Ammon's horn (tissue), 1 donor: ENCODE measurements at regions not wholly inside any gene's neighbourhood (a gene's known extent, or its start where the extent isn't known, plus 50 kb on each side); places are given as distances from the start of the nearest gene placed in this dataset.

Source experiments
- DNase-seq: peaks from one replicate; pipeline ENCODE4 v3.0.0-alpha.2; 2016; ENCODE audit warnings: low spot score

- DNase-seq = no peak
These were observed 129.8 kb upstream of the TANK start for GRCh38 chr2:161030260-161031063.

GRCh38 chr2:161031511-161031910 lies 128.7 kb upstream of the TANK start:
- DNase-seq = no peak

DNA sequence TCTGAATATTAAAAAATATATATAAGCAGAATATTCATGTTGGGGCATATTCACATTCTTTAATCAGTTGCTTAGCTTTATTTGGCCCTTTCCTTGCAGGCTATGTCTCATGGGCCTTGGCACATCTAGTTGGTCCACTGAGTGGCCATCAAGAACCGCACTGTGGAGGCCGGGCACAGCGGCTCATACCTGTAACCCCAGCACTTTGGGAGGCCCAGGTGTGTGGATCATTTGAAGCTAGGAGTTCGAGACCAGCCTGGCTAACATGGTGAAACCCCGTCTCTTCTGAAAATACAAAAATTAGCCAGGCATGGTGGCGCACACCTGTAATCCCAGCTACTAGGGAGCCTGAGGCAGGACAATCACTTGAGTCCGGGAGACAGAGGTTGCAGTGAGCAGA lies 127.6 kb upstream of the TANK start:
- DNase-seq = no peak

GRCh38 chr2:161033059-161033660 lies 127.1 kb upstream of the TANK start:
- DNase-seq = no peak

GRCh38 chr2:161036926-161037325 lies 123.3 kb upstream of the TANK start:
- no peak for DNase-seq

DNA sequence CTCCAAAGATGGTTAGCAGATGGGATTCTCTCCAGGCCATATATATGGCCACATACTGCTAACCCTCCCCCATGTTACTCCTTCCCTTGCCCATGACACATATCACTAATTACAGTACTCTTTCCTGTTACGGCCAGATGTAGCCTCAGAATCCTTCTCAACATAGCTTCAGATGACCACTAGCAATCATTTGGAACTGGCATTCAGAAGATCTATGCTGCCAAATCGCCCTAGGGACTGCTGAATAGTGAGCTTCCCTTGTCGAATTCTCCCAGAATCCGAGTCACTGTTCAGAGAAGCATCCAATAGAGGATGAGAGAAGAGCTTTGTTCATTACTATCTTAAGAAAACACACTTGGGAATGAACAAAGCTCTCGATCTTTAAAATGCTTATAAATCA lies 121.2 kb upstream of the TANK start:
- no peak for DNase-seq

DNA sequence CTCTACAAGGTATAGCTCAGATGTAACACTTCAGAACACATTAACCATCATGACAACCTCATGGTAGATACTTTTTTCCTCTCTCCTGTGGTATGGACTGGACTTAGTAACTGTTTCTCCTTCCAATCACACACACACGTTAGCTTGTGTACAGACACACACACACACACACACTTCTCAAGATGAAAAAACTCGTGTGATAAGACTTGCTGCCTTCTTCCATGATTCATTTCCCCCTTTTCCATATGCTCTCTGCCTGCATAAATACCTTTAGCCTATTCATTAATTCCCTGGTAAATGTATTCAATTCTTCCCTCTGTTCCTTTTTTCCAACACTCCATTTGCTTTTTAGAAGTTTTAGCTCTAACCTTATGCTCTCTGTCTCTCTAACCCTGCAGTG lies 118.9 kb upstream of the TANK start:
- no peak for DNase-seq

DNA sequence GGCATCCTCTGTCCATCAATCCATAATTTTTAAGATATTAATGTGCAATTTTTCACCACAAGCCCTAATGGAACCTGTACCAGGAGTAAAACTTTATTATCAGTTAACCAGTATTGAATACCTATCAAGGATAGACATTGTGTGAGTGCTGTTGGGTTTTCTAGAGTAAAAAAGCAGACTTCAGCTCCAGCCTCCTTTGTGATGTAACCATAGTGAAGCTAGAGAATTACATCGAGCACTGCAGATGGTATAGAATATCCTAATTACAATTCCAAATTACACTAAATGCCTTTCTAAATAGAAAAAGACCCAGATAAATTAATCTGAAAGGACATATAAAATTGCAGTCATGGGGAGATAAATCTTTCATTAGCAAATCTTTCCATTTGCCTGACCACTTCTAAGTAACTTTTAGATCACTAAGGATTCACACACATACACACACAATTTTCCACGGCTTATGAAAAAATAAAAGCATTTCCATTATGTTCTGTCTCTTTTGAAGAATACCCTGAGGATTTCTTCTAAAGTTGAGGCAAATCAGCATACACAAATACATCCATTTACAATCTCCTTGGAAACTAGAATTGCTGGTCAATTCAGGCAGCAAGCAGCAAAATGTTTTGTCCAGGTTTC lies 117.1 kb upstream of the TANK start:
- no peak for DNase-seq

GRCh38 chr2:161044095-161044865 lies 115.9 kb upstream of the TANK start:
- no peak for DNase-seq

GRCh38 chr2:161044921-161045320 lies 115.3 kb upstream of the TANK start:
- DNase-seq = no peak

DNA sequence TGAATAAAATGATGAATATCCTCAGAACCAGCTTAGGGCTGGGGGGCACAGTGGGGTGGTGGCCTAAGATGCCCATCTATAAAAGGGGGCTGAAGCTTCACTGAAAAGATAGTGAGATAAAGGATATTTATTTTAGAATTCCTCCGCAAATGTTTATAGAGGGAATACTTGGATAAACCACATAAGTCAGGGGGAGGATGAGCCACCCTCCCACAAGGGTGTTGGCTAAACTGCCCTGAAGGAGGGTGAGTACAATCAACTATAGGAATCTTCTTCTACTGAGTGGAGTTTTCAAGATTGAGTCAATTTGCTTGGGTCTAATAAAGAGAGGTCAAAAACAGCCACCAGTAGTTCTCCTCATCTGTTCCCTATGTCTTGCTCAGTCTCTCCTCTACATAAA lies 114.5 kb upstream of the TANK start:
- no peak for DNase-seq

- DNase-seq = no peak
These were observed 113.4 kb upstream of the TANK start for GRCh38 chr2:161046876-161047275.

DNA sequence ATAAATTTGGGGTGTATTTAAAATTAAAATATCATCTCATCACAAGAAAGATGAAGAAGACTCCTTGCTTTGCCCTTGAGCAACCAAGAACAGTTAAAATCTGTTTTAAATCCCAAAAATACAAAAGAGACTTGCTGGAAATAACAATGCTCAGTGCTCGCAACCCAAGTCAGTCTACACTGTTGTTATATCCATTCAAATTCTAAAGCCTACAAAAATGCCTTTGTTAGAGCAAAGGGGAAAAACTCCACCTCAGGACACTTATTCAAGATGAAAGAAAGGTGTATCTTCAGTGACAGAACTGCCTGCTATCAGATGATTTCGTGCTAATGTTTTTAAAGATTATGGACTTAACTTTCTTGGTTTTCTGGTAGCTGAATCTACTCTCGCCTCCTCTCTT lies 111.9 kb upstream of the TANK start:
- no peak for DNase-seq

DNA sequence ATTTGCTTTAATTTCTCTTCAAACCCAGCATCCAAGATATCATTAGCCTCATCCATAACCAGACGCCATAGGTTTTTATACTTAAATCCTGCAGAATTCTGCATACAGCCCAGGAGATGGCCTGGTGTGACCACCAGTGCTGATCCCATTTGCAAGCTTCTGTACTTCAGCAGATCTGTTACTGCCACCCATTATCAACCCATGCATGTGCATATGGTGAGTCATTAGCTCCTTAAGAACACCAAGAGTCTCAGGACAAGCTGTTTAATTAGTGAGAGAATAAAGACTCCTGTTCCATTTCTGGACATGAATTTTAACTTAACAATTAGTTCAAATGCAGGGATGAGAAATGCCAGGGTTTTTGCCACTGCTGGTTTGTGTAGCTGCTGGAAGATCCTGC lies 110.7 kb upstream of the TANK start:
- no peak for DNase-seq

GRCh38 chr2:161052214-161052613 lies 108.0 kb upstream of the TANK start:
- DNase-seq = no peak

GRCh38 chr2:161055289-161055688 lies 104.9 kb upstream of the TANK start:
- DNase-seq = no peak

DNA sequence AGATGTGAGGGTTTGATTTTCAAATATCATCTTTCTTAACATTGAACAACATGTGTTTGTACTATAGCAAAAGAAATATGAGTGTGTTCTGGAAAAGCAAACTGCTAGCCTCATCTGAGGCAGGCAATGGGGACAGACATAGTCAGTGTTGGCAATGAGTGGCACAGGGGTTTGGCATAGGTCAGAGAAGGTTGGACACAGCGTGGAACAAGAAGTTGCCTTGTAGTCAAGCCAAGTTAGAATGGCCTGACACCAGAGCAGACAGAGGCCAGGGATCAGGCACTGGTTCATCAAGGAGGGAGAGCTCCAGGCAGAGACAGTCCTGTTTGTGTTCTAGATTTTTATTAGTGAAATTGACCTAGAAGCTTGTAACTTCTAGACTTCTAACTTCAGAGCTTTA lies 100.8 kb upstream of the TANK start:
- DNase-seq = no peak

DNA sequence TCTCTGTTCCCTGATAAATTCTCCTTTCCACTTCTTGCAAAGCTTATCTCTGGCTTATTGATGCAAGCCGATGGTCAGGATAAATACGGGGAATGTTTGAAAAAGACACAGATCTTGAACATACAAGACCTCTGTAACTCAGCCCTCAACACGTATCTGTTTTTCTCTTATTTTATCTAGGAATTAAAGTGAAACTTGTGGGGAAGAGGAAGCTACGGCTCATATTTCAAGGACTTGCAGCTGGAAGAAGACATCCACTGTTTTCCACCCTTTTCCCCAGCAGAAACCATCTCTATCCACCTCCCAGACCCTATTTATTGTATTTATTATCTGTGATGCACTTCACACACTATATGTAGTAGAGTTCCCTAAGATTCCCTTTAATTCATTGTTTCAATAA lies 98.4 kb upstream of the TANK start:
- no peak for DNase-seq

DNA sequence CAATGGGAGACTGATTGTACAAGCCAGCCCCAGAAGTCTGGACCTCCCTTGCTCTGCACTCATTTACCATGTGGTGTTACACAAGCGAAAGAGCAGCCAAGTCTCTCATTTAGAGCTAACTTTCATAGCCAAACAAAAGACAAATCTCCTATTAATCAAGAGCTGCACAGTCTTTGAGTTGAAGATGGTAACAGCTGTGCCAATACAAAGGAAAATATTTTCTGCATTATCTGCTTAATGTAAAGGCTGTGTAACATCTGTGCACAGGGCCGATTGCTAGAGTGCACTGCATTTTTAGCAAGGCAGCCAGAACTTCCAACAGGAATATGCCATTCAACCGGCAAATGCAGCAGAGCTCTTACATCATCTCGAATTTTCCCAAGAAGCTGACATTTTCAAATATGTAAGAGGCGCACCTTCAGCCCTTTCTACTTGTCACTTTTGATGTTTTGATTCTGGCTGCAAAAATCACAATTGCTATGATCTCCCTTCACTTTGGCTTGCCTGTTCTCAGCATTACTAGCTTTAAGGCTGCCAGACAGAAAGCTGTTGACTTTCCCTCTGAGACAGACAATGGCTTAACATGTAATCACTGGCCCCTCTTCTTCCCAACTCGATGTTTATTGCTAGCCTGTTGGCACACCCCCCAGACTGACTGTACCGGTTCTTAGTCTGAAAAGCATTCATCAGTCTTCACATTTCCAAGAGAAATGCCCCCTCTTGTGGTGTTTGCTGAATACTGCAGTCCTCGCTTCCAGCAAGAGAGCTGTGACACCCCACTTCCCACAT lies 96.9 kb upstream of the TANK start:
- DNase-seq = peak; percentile 91

DNA sequence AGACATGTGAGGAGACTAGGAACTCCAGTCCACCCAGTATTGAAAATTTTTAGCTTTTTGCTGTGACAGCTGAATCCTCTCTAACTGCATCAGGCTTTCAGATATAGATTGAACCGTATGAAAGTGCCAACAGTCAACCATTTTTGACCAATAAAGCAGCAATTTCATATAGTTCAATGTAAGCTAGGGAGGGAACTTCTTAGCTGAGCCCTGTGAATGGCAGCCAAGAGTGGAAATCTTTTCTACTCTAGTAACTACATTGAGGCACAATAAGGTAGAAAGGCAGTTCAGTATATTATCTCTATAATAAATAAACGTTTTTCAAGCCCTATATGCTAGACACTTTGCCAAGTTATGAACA lies 96.3 kb upstream of the TANK start:
- no peak for DNase-seq

GRCh38 chr2:161067846-161068350 lies 92.3 kb upstream of the TANK start:
- DNase-seq = no peak

DNA sequence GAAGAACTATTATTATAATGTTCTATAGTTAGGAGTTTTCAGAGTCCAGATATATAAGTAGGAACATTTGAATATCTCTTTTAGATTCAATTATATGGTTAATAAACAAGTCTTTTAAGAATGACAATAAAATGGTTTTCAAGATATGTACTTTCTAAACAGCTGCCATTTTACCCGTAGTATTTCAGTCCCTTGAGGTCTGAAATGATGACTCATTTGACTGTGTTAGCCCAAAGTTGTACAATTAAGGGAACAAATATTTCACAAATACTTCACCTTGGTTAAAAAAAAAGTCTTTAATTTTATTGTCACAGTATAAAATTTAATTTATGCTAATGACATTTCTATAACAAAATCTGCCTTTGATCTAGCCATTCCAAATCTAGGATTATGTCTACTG lies 91.6 kb upstream of the TANK start:
- DNase-seq = no peak
